GM19035 (cell line): ENCODE measurements at regions not wholly inside any gene's neighbourhood (a gene's known extent, or its start where the extent isn't known, plus 50 kb on each side); places are given as distances from the start of the nearest gene placed in this dataset.
"Not testable (repeated sequence)": the region's sequence is repeated elsewhere in the genome, so short reads cannot be mapped to it uniquely, and the experiment has no call there.

Experiments
- ATAC-seq: cut with Tn5 transposase; IDR thresholded peaks from one replicate; pipeline ENCODE4 v1.9.1; 2021; ENCODE audit not compliant: unreplicated experiment

- ATAC-seq = no peak
Observed at GRCh38 chr6:105744815-105745214, 341.3 kb upstream of the PRDM1 start.

GRCh38 chr6:105740946-105741645 is 338.2 kb upstream of the PREP start:
- no peak for ATAC-seq

- no peak for ATAC-seq
Observed at GRCh38 chr6:105739764-105740163, 336.9 kb upstream of the PREP start.

GRCh38 chr6:105733556-105734162 is 330.8 kb upstream of the PREP start:
- ATAC-seq = no peak

- no peak for ATAC-seq
Observed at GRCh38 chr6:105728995-105729394, 326.1 kb upstream of the PREP start.

GRCh38 chr6:105726902-105727655 is 324.2 kb upstream of the PREP start:
- no peak for ATAC-seq

- no peak for ATAC-seq
Observed at GRCh38 chr6:105714846-105715245, 312.0 kb upstream of the PREP start.

GRCh38 chr6:105713474-105714118 is 310.7 kb upstream of the PREP start:
- no peak for ATAC-seq

- ATAC-seq = no peak
Observed at GRCh38 chr6:105711216-105711615, 308.3 kb upstream of the PREP start.

GRCh38 chr6:105705608-105706007 is 302.7 kb upstream of the PREP start:
- no peak for ATAC-seq

GRCh38 chr6:105695461-105695860 is 292.6 kb upstream of the PREP start:
- no peak for ATAC-seq

GRCh38 chr6:105692613-105693215 is 289.8 kb upstream of the PREP start:
- ATAC-seq = no peak

GRCh38 chr6:105691971-105692370 is 289.1 kb upstream of the PREP start:
- ATAC-seq = no peak

GRCh38 chr6:105691081-105691480 is 288.2 kb upstream of the PREP start:
- no peak for ATAC-seq

- ATAC-seq = no peak
Observed at GRCh38 chr6:105688573-105688972, 285.7 kb upstream of the PREP start.

- ATAC-seq = not testable (repeated sequence)
Observed at GRCh38 chr6:105686793-105687192, 283.9 kb upstream of the PREP start.

GRCh38 chr6:105681061-105681460 is 278.2 kb upstream of the PREP start:
- ATAC-seq = no peak

- no peak for ATAC-seq
Observed at GRCh38 chr6:105680131-105680530, 277.2 kb upstream of the PREP start.

GRCh38 chr6:105678516-105678915 is 275.6 kb upstream of the PREP start:
- ATAC-seq = no peak

GRCh38 chr6:105677671-105678475 is 275.0 kb upstream of the PREP start:
- ATAC-seq = no peak
